ENCODE measurements at regions not wholly inside any gene's neighbourhood (a gene's known extent, or its start where the extent isn't known, plus 50 kb on each side); places are given as distances from the start of the nearest gene placed in this dataset.

GRCh38 chr6:49341869-49342268 lies 121.2 kb downstream of the MMUT start:
- TF ChIP-seq POLR2A (IDR thresholded peaks at IDR 0.05) (no peak), CTCF (IDR thresholded peaks at IDR 0.05) (no peak)
- ATAC-seq, result no peak
- intact Hi-C loops (cut with DNase I), result no loop called here
- H3K9me3 ChIP-seq, result no peaks in the 10 kb centered on the region
- no peak overlapping the region for H3K27ac ChIP-seq
- H3K4me3 ChIP-seq, result no peak overlapping the region
- WGBS, 4 donors, result 78 to 90% (median 86%) methylated on average over 3 of the region's 3 CpGs
- H3K36me3 ChIP-seq, result no peaks in the 10 kb centered on the region
- H3K4me1 ChIP-seq, result no peaks in the 10 kb centered on the region
- H3K27me3 ChIP-seq, result no peaks in the 10 kb centered on the region
- DNase-seq, result no peak

GRCh38 chr6:49339096-49339495 lies 124.0 kb downstream of the MMUT start:
- no peaks in the 10 kb centered on the region for H3K36me3 ChIP-seq

GRCh38 chr6:49336514-49337131 lies 126.4 kb downstream of the MMUT start:
- TF ChIP-seq POLR2A (IDR thresholded peaks at IDR 0.05) (no peak), CTCF (IDR thresholded peaks at IDR 0.05) (no peak)
- H3K4me3 ChIP-seq, result no peak overlapping the region
- no peaks in the 10 kb centered on the region for H3K4me1 ChIP-seq
- DNase-seq, result no peak
- intact Hi-C loops (cut with DNase I), result no loop called here
- no peaks in the 10 kb centered on the region for H3K27me3 ChIP-seq
- no peak for ATAC-seq
- 35 to 47% (median 38%) methylated on average over 6 of the region's 6 CpGs for WGBS, 4 donors
- no peaks in the 10 kb centered on the region for H3K36me3 ChIP-seq
- H3K27ac ChIP-seq, result no peak overlapping the region
- H3K9me3 ChIP-seq, result peaks cover 0 to 9% (median 2%) of the 10 kb centered on the region in 12 donors

More at GRCh38 chr6:49339096-49339495, 124.0 kb downstream of the MMUT start:
- H3K4me3 ChIP-seq, result no peak overlapping the region
- intact Hi-C loops (cut with DNase I), result no loop called here
- WGBS, 4 donors, result 71 to 82% (median 80%) methylated on average over 3 of the region's 3 CpGs
- DNase-seq, result no peak
- H3K27me3 ChIP-seq, result no peaks in the 10 kb centered on the region
- H3K27ac ChIP-seq, result no peak overlapping the region
- no peak for ATAC-seq
- no peaks in the 10 kb centered on the region for H3K4me1 ChIP-seq
- peaks cover 0 to 9% (median 2%) of the 10 kb centered on the region in 12 donors for H3K9me3 ChIP-seq
- no peak for TF ChIP-seq CTCF (IDR thresholded peaks at IDR 0.05)
- no peak for TF ChIP-seq POLR2A (IDR thresholded peaks at IDR 0.05)

GRCh38 chr6:49333345-49334125 lies 129.5 kb downstream of the MMUT start:
- TF ChIP-seq CTCF (IDR thresholded peaks at IDR 0.05) (no peak), POLR2A (IDR thresholded peaks at IDR 0.05) (no peak)
- intact Hi-C loops (cut with DNase I), result no loop called here
- ATAC-seq (no peak), DNase-seq (no peak)
- Histone ChIP-seq H3K9me3 (peaks cover 0 to 9% (median 2%) of the 10 kb centered on the region in 12 donors), H3K4me1 (no peaks in the 10 kb centered on the region), H3K27ac (no peak overlapping the region), H3K36me3 (no peaks in the 10 kb centered on the region), H3K27me3 (no peaks in the 10 kb centered on the region), H3K4me3 (no peak overlapping the region)
- 83 to 91% (median 87%) methylated on average over 4 of the region's 4 CpGs for WGBS, 4 donors
